ENCODE measurements at regions not wholly inside any gene's neighbourhood (a gene's known extent, or its start where the extent isn't known, plus 50 kb on each side); places are given as distances from the start of the nearest gene placed in this dataset.
"Not testable (repeated sequence)": the region's sequence is repeated elsewhere in the genome, so short reads cannot be mapped to it uniquely, and the experiment has no call there.

DNA sequence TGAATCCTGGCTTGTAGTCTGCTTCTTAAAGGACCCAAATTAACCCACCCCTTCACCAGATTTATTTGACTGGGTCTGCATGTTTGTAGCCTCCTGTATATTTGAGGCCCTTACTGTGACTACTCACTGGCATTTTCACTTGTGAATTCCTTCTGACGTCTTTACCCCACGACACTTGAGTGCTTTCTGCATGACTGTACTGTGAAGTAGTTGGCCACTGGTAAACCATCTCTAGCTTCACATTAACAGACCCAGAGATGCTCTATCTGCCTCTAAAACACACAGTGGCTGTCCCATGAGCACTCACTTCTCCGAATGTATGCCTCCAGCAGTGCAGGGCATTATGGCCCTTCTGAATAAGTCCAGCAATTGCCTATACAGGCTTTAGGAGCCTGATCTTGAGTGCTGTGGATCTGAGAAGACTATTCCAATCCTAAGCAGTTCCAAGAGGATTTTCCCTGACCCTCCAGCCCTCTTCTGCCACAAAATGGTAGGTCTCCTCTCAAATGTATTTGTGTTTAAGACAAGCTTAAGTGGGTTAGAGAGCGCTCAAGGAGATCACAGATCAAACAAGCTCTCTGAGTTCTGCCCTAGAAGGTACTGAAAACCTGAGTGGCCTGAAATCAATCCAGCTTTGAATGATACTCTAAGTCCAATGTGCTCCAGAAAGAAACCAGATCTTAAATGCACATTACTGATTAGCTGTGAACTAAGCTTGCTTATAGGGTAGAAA, 534.7 kb downstream of the RPS29 start:
- Mint-ChIP-seq H3K4me1 (peaks cover 10 to 21% of the 10 kb centered on the region in 2 donors), H3K9me3 (no peaks in the 10 kb centered on the region), H3K27me3 (no peaks in the 10 kb centered on the region), H3K4me3 (no peak overlapping the region), H3K36me3 (no peaks in the 10 kb centered on the region), H3K27ac (no peak overlapping the region)
- no peak for DNase-seq
- no peak for ATAC-seq (replicated peaks)

DNA sequence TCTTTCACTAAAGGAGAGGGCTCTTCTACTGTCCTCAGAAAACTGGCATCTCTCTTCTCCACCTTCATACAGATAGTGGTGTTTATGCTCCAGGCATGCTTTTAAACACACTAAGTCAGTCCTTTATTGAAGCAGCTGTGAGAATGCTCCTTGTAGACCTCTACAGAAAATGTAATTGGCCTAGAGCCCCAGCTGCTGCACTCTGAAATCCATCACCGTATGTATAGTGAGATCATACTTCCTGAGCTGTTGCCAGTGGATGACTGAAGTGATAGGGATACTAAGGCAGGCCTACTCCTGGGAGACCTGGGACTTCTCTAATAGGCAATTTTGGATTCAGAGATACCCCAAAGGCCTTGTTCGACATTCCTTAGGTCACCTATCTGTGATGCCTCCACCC, 535.4 kb downstream of the RPS29 start:
- ATAC-seq (replicated peaks) (no peak), DNase-seq (no peak)
- Mint-ChIP-seq H3K4me3 (no peak overlapping the region), H3K36me3 (no peaks in the 10 kb centered on the region), H3K4me1 (peaks cover 10 to 21% of the 10 kb centered on the region in 2 donors), H3K27me3 (no peaks in the 10 kb centered on the region), H3K9me3 (no peaks in the 10 kb centered on the region), H3K27ac (no peak overlapping the region)

DNA sequence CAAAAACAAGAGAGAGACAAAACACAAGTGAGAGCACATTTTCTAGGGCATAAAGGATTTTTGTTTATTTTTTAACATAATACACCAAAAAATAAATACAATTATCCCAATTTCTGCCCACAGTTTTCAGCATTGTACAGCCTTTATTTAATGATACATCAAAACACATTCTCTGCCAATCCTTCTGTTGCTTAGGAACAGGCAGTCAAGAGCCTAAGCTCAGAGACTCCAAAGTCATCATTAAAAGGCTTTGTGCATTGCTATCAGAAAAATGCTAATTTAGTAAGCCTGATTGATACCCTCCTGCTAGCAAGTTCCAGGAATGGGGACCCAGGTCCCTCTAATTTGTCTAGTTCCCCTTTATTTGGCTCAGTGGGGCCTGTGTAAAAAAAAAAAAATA, 536.5 kb downstream of the RPS29 start:
- ATAC-seq (replicated peaks) (no peak), DNase-seq (no peak)
- Mint-ChIP-seq H3K36me3 (no peaks in the 10 kb centered on the region), H3K27ac (no peak overlapping the region), H3K4me3 (no peak overlapping the region), H3K4me1 (peaks cover 10 to 21% of the 10 kb centered on the region in 2 donors), H3K27me3 (no peaks in the 10 kb centered on the region), H3K9me3 (no peaks in the 10 kb centered on the region)

DNA sequence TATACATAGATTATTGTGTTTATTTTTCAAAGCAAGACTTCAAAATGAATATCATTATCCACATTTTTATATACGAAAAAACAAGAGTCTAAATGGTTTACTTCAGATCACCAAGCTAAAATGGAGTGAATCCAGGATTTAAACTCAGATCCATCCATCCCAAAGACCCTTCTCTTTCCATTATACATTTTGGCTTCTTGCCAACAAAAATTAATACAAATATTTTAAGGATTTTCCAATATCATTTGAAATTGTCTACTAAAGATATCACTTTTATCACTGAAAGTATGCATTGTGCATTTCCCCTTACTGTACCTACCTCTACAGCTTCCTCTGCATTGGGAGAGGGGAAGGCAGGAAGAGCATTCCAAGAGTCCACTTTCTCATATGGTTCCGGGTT, 541.2 kb downstream of the RPS29 start:
- Mint-ChIP-seq H3K9me3 (no peaks in the 10 kb centered on the region), H3K36me3 (no peaks in the 10 kb centered on the region), H3K27me3 (no peaks in the 10 kb centered on the region), H3K4me3 (no peak overlapping the region), H3K27ac (no peak overlapping the region), H3K4me1 (peaks cover 2 to 8% of the 10 kb centered on the region in 2 donors)
- DNase-seq (no peak), ATAC-seq (replicated peaks) (no peak)

DNA sequence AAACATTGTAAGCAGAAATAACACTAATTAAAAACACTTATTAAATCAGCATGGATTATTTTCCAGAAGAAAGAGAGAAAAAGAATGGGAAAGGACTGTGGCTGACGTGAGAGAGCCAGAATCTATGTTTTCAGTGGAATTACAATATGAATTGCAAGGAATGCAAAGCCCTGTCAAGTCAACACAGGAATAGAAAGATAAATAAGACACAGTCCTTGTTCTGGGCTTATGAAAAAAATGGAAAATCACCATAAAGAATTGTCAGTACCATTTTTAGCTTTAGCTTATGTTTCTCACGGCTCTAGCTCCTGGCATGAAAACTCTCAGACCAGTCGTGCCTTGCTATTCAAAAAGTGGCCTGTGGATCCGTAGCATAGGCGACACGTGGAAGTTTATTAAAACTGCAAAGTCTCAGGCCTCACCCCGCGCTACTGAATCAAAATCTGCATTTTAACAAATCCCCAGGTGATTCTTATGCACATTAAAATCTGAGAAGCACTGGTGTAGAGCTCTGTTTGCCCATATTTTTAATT, 549.1 kb downstream of the RPS29 start:
- no peak for ATAC-seq (replicated peaks)
- Mint-ChIP-seq H3K9me3 (peaks cover 0 to 1% of the 10 kb centered on the region in 2 donors), H3K4me1 (no peaks in the 10 kb centered on the region), H3K36me3 (no peaks in the 10 kb centered on the region), H3K27ac (no peak overlapping the region), H3K27me3 (no peaks in the 10 kb centered on the region), H3K4me3 (no peak overlapping the region)
- DNase-seq = no peak

DNA sequence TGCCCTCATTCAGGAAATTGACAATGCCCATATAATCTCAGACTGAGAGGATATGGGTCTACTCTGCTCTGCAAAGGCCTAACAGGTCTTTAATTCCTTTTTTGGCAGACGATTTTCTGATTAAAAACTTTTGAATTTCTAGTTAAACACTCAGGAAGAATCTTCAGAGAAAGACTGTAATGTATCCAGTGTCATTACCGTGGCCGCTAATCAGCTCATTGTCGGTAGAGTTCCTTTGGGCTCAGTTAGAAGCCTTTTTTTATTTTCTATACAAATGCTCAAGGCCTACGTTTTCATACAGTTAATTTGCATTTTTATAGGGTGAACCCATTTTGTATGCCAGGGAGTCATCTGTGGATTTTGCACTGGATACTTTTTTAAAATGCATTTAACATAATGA, 549.9 kb downstream of the RPS29 start:
- ATAC-seq (replicated peaks) (no peak), DNase-seq (no peak)
- no peaks in the 10 kb centered on the region for H3K36me3 Mint-ChIP-seq
- no peak overlapping the region for H3K4me3 Mint-ChIP-seq
- no peaks in the 10 kb centered on the region for H3K27me3 Mint-ChIP-seq
- H3K4me1 Mint-ChIP-seq = no peaks in the 10 kb centered on the region
- no peak overlapping the region for H3K27ac Mint-ChIP-seq
- peaks cover 0 to 1% of the 10 kb centered on the region in 2 donors for H3K9me3 Mint-ChIP-seq

DNA sequence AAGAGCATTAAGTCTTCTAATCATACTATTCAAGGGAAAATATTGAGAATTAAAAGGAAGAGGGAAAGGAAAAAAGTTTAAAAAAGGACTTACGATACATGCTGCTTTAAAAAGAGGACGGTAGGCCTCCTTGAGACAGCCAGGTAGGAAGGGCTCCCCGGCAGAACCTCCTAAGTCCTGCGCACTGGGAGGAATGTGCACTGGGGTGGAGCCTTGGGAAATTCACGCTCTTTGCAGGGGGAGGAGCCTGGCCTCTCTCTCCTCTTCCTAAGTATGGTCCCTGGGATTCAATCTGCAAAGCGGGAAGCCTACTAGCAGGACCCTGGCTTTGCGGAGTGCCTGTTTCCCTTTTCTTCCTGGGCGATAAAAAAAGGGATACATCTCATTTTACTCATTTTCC, 553.0 kb downstream of the RPS29 start:
- H3K9me3 Mint-ChIP-seq = peaks cover 0 to 1% of the 10 kb centered on the region in 2 donors
- no peaks in the 10 kb centered on the region for H3K27me3 Mint-ChIP-seq
- H3K4me3 Mint-ChIP-seq = no peak overlapping the region
- no peak for DNase-seq
- no peaks in the 10 kb centered on the region for H3K36me3 Mint-ChIP-seq
- H3K4me1 Mint-ChIP-seq = no peaks in the 10 kb centered on the region
- no peak overlapping the region for H3K27ac Mint-ChIP-seq
- ATAC-seq (replicated peaks) = no peak

DNA sequence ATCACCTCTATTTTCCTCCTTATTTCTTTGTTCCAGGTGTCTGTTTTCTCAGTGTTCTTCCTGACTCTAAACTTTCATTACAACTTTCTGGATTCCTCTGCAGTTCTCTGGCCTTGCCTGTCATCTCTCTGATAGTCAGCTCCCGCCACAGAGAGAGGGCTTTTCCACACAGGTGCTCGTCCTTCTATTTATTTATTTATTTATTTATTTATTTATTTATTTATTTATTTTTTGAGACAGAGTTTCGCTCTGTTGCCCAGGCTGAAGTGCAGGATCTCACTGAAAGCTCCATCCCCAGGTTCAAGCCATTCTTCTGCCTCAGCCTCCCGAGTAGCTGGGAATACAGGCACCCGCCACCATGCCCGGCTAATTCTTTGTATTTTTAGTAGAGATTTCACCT, 554.5 kb downstream of the RPS29 start:
- H3K4me3 Mint-ChIP-seq; H3K36me3 Mint-ChIP-seq; ATAC-seq (replicated peaks); H3K27ac Mint-ChIP-seq; DNase-seq; H3K9me3 Mint-ChIP-seq; H3K27me3 Mint-ChIP-seq; H3K4me1 Mint-ChIP-seq: not testable (repeated sequence)

DNA sequence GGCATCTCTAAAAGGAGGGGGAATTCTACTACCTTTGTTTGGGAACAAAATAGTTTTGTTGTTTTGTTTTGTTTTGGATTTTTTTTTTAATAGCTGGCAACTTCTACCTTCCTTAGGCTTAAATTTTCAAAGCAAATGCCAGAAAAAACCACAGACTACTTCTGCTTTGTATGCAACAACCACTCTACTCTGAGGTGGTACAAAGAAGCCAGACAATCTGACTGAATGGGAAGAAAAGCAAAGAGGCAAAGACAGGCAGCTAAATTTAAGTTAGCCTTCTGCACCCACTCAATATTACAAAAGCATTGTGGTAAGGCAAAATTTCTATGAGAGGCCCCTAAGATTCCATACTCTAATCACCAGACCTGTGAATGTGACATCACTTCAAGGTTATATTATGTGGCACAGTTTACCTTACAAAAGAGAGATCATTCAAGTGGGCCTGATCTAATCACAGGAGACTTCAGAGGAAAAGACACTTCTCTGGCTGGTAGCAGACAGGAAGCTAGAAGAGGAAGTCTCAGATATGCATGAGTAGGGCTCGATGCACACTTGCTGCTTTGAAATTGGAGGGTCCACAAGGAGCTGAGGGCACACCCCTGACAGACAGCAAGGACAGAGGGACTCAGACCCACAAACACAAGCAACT, 566.6 kb downstream of the RPS29 start:
- H3K36me3 Mint-ChIP-seq = no peaks in the 10 kb centered on the region
- peak overlapping the region; percentile 46 to 59 for H3K4me3 Mint-ChIP-seq
- no peaks in the 10 kb centered on the region for H3K27me3 Mint-ChIP-seq
- peaks cover 31 to 41% of the 10 kb centered on the region in 2 donors for H3K4me1 Mint-ChIP-seq
- H3K27ac Mint-ChIP-seq = peak overlapping the region; percentile 84
- DNase-seq (peak; percentile 34), ATAC-seq (replicated peaks) (peak; percentile 96 to 98)
- no peaks in the 10 kb centered on the region for H3K9me3 Mint-ChIP-seq

DNA sequence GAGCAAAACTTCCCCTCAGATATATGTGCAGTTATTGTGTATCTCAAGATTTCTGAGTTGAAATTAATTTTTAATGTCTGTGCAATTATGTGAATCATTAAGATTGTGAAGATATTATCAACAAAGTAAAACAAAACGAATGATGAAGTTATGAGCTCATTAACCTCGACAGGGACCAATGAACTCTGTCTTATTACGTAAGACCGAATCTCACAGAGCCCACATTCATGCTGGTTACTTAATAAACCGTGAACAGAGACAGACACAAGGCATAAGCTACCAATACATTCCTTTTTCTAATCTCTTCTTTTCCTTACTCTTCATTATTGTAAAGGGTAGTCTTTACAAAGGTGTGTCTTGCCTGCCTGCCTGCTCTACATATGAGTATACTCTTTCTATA, 568.7 kb downstream of the RPS29 start:
- Mint-ChIP-seq H3K27me3 (no peaks in the 10 kb centered on the region), H3K4me1 (peaks cover 25 to 40% of the 10 kb centered on the region in 2 donors), H3K4me3 (no peak overlapping the region), H3K27ac (peak overlapping the region; percentile 56), H3K9me3 (no peaks in the 10 kb centered on the region), H3K36me3 (no peaks in the 10 kb centered on the region)
- DNase-seq (no peak), ATAC-seq (replicated peaks) (no peak)

DNA sequence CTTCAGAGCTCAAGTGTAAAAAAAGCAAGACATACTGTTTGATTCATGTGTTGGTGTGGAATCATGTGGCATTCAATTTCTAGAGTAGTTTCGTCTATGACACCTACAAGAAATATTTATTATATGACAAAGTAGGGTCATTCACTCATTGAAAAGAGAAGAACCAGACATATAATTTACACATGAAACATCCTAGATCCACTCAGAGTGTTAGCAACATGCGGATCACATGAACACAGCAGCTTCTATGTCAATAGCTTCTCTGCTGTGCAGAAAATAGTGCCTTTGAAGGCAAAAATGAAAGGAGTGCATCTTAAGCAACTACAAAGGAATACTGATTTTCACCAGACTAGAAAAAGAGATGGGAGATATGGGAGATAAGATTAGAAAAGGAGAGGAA, 569.8 kb downstream of the RPS29 start:
- Mint-ChIP-seq H3K27ac (no peak overlapping the region), H3K36me3 (no peaks in the 10 kb centered on the region), H3K9me3 (no peaks in the 10 kb centered on the region), H3K27me3 (no peaks in the 10 kb centered on the region), H3K4me3 (no peak overlapping the region), H3K4me1 (peaks cover 23 to 40% of the 10 kb centered on the region in 2 donors)
- DNase-seq = no peak
- no peak for ATAC-seq (replicated peaks)

DNA sequence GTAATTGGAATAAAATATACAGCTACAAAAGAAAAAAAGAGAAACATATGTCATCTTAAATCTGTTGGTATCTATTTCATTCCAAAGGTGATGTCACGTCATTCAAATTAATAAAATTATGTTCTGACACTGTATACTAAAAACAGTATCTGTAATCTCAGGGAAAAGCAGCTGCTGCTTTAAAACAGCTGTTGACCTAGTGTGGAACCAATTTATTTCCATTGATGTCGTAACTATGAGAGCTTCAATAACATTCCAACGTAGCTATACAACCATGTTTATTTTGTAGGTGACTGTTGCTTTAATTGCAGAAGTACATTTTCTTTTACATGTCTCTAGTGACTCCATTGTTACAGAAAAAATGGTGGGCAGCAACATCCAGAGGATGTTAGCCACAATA, 571.7 kb downstream of the RPS29 start:
- H3K4me3 Mint-ChIP-seq = no peak overlapping the region
- peaks cover 18 to 32% of the 10 kb centered on the region in 2 donors for H3K4me1 Mint-ChIP-seq
- no peaks in the 10 kb centered on the region for H3K27me3 Mint-ChIP-seq
- no peaks in the 10 kb centered on the region for H3K36me3 Mint-ChIP-seq
- no peak overlapping the region for H3K27ac Mint-ChIP-seq
- ATAC-seq (replicated peaks) (no peak), DNase-seq (no peak)
- H3K9me3 Mint-ChIP-seq = no peaks in the 10 kb centered on the region

DNA sequence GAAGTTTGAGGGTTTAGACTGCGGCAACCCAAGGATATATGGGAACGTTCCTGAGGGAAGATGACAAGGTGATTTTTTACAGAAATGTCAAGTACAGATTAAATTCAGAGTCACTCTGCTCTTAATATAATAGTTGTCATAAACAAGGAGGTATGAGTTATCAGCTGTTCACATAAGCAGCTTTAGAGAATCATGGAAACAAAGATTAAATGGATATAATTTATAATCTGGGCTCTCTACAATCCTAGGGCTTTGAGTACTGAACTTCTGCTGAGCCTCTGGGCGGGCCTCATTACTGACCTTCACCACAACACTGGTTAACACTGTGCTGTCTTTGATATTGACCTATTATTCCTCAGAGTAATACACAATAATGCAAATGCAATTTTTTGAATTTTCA, 577.8 kb downstream of the RPS29 start:
- H3K4me1 Mint-ChIP-seq = no peaks in the 10 kb centered on the region
- ATAC-seq (replicated peaks) = peak in 1 of 2 donors; percentile 23

DNA sequence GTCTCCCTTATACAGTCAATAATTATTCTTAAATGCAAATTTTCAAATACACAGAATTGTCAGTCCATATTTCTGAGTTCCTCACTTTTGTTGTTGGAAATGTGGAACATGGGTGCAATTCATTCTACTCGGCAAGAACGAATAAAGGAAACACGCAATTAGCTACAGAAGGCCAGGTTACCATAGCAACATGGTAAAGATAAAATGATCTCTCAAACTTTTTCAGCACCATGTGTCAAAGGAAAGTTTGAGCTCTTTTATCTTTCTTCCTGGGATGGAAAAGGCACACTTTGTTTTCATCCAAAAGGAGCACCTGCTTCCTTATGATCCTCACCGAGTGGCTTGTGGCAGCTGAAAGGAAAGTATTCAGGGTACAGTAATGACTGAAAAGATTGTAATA, 595.0 kb downstream of the RPS29 start:
- Mint-ChIP-seq H3K36me3 (no peaks in the 10 kb centered on the region), H3K4me1 (peaks cover 0 to 2% of the 10 kb centered on the region in 2 donors), H3K4me3 (no peak overlapping the region), H3K9me3 (no peaks in the 10 kb centered on the region), H3K27ac (no peak overlapping the region), H3K27me3 (peaks cover 0 to 8% of the 10 kb centered on the region in 2 donors)
- no peak for DNase-seq
- no peak for ATAC-seq (replicated peaks)

More for the DNA sequence above, 577.8 kb downstream of the RPS29 start:
- Mint-ChIP-seq H3K4me3 (no peak overlapping the region), H3K9me3 (no peaks in the 10 kb centered on the region), H3K27me3 (peaks cover 0 to 11% of the 10 kb centered on the region in 2 donors), H3K36me3 (no peaks in the 10 kb centered on the region), H3K27ac (no peak overlapping the region)
- no peak for DNase-seq

DNA sequence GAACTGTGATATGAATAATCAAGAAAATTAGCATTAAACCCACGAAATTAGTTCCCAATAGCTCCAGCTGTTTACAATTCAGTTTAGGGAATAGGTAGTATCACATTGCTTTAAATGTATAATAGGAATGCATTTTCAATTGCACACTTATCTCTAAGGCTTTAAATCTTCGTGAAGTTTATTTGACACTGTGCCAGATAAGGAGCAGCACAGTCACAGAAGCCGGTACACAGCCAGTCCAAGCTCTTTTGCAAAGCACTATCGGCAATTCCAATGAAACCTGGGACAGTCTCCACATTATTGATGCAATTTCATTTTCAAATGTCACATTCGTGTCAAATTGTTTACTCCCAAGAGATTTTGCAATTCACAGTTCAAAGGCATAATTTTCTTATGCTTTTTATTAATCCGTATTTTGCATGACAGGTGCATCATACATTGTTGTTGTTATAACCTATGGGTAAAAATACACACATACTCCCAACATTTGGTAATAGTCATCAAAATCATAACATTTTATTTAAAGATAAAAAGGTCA, 602.8 kb downstream of the RPS29 start:
- peaks cover 4 to 6% of the 10 kb centered on the region in 2 donors for H3K27me3 Mint-ChIP-seq
- H3K4me3 Mint-ChIP-seq = no peak overlapping the region
- no peaks in the 10 kb centered on the region for H3K4me1 Mint-ChIP-seq
- H3K9me3 Mint-ChIP-seq = peaks cover 0 to 4% of the 10 kb centered on the region in 2 donors
- no peaks in the 10 kb centered on the region for H3K36me3 Mint-ChIP-seq
- H3K27ac Mint-ChIP-seq = no peak overlapping the region
- no peak for DNase-seq
- ATAC-seq (replicated peaks) = no peak

Data from stimulated activated naive B cell treated with anti-CD40 and anti-IgM and Interleukin-4, amounts not matched to agents 10 μg/mL and 1 μg/mL and 100 μg/mL, for 72 hours (primary cell).